ENCODE measurements at regions not wholly inside any gene's neighbourhood (a gene's known extent, or its start where the extent isn't known, plus 50 kb on each side); places are given as distances from the start of the nearest gene placed in this dataset.

- TF ChIP-seq, protein P1, sequence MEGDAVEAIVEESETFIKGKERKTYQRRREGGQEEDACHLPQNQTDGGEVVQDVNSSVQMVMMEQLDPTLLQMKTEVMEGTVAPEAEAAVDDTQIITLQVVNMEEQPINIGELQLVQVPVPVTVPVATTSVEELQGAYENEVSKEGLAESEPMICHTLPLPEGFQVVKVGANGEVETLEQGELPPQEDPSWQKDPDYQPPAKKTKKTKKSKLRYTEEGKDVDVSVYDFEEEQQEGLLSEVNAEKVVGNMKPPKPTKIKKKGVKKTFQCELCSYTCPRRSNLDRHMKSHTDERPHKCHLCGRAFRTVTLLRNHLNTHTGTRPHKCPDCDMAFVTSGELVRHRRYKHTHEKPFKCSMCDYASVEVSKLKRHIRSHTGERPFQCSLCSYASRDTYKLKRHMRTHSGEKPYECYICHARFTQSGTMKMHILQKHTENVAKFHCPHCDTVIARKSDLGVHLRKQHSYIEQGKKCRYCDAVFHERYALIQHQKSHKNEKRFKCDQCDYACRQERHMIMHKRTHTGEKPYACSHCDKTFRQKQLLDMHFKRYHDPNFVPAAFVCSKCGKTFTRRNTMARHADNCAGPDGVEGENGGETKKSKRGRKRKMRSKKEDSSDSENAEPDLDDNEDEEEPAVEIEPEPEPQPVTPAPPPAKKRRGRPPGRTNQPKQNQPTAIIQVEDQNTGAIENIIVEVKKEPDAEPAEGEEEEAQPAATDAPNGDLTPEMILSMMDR (IDR thresholded peaks at IDR 0.05; ENCODE audit: control extremely low read depth, extremely low read depth, low read depth, missing control alignments) = no peak
- ChIA-PET POLR2A (no interaction called here), CTCF (no interaction called here)
- no peak for DNase-seq (ENCODE audit: extremely low spot score)
Observed at GRCh38 chr13:34589581-34589980, 352.5 kb upstream of the NBEA start.

DNA sequence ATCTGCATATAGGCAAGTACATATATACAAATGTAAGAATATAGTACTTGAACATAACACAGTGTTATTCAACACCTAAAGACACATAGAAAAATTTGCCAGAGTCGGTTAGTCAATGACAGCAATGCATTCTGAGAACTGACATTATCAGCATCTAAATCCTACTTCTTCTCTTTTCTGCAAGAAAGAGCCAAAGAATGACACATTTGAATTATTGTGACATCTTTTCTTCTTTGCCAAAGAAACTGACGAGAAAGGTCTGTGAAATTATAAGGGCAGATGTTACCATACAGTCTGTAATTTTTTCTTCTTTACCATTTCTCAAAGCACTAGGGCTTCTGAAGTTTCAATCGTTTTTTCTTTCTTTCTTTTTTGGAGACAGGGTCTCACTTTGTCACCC, 350.9 kb upstream of the NBEA start:
- TF ChIP-seq, protein P1 (IDR thresholded peaks at IDR 0.05; ENCODE audit: control extremely low read depth, extremely low read depth, low read depth, missing control alignments) = no peak
- no peak for DNase-seq (ENCODE audit: extremely low spot score)
- POLR2A ChIA-PET = no interaction called here
- CTCF ChIA-PET = no interaction called here

GRCh38 chr13:34591900-34592529, 350.1 kb upstream of the NBEA start:
- ChIA-PET CTCF (no interaction called here), POLR2A (no interaction called here)
- TF ChIP-seq, protein P1 (IDR thresholded peaks at IDR 0.05; ENCODE audit: control extremely low read depth, extremely low read depth, low read depth, missing control alignments) = no peak
- no peak for DNase-seq (ENCODE audit: extremely low spot score)

DNA sequence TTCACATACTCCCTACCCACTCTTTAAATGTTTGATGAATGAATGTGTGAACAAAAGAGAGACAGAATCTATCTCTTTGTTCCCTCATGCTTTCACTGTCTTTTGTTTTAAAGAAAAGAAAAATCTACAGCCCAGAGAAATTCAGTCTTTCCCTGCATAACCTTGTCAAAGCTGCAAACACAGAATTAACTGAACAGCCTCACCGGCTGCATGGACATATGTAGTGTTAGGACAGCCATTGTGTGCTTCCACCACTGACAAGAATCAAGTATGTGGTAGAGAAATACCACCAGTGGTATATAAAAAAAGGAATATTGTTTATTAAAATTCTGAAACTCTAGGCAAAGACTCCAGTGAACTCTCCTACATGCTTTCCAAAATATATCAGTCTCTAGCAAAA, 348.4 kb upstream of the NBEA start:
- TF ChIP-seq, protein P1 (IDR thresholded peaks at IDR 0.05; ENCODE audit: control extremely low read depth, extremely low read depth, low read depth, missing control alignments) = no peak
- DNase-seq (ENCODE audit: extremely low spot score) = no peak
- ChIA-PET CTCF (no interaction called here), POLR2A (no interaction called here)

DNA sequence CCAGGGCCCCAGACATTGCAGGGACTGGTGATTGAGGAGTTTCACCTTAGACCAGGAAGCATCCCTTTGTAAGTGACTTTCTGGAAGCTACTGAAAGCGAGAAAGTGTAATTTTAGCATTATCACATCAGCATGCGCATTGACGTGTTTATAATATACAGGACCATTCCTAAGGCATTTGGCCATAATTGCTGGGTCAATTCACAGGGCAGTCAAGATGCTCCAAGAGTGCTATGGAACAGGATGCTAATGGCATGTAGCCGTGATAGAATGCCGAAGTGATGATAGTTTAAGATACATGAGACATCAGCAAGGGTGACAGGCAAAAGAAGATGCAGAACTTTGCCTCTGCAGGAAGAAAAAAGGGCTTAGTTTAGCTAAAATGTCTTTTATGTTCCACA, 347.6 kb upstream of the NBEA start:
- no peak for DNase-seq (ENCODE audit: extremely low spot score)
- ChIA-PET POLR2A (no interaction called here), CTCF (no interaction called here)
- TF ChIP-seq, protein P1 (IDR thresholded peaks at IDR 0.05; ENCODE audit: control extremely low read depth, extremely low read depth, low read depth, missing control alignments) = no peak

GRCh38 chr13:34608331-34608730, 333.7 kb upstream of the NBEA start:
- DNase-seq (ENCODE audit: extremely low spot score) = no peak
- ChIA-PET CTCF (no interaction called here), POLR2A (no interaction called here)
- TF ChIP-seq, protein P1 (IDR thresholded peaks at IDR 0.05; ENCODE audit: control extremely low read depth, extremely low read depth, low read depth, missing control alignments) = no peak

DNA sequence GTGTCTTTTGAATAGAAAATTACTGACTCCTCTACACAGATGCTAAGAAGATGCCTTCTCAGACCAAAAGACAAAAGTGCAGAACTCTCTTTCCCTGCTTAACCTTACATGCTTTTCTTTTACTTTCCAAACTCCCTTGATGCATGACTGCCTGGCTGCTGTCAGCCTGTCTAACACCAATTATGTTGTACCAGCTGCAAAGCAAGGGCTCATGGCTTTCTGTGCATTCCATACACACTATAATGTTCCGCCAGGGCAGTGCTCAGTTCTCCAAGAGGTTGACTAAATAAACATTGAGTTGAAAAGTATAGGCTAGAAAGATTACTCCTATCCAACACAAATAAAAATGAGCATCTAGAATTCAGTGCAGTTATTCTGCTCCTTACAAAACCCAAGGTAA, 330.4 kb upstream of the NBEA start:
- CTCF ChIA-PET = no interaction called here
- POLR2A ChIA-PET = no interaction called here
- DNase-seq (ENCODE audit: extremely low spot score) = no peak
- TF ChIP-seq, protein P1 (IDR thresholded peaks at IDR 0.05; ENCODE audit: control extremely low read depth, extremely low read depth, low read depth, missing control alignments) = no peak

Measured in GM10248 (cell line).